ENCODE measurements at regions not wholly inside any gene's neighbourhood (a gene's known extent, or its start where the extent isn't known, plus 50 kb on each side); places are given as distances from the start of the nearest gene placed in this dataset.

DNA sequence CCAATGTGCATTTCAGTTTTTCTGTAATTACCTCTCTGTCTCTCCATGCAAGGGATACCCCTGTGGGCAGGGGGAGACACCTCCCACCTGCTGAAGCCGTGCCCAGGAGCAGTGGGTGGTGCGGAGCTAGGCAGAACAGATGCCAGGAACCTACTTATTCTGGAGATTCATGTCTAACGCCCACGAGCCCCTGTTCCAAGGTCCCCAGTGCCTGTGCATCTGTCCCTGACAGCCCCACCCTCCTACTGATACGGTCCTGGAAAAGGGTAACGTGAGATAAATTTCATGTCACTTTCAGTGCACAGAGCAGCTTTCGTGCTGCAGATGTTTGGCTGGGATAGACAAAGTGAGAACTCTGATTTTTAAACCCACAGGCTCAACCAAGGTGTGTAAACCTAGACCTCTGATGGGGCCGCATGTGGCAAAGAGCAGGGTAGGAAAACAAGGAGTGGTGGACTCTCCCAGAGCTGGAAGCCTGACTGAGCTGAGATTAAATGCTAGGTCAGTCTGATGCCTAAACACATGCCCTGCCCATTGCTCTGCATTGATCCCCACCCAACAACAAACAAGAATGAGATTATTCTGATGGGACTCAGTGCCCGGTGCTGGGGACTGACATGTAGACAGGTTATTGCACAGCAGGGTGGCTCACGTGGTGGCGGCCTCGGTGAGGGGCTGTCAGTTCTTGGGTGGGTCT, 123.6 kb upstream of the GDF10 start:
- H3K4me1 ChIP-seq (ENCODE audit: control insufficient read depth, extremely low read depth, insufficient read depth, low read length) = no peaks in the 10 kb centered on the region
- no peak overlapping the region for H3K4me3 ChIP-seq (ENCODE audit: control insufficient read depth in 2 of 3, extremely low read depth in 1 of 3, insufficient read depth in 2 of 3, low read depth in 1 of 3, low read length in 3 of 3)
- no peak overlapping the region for H2AFZ ChIP-seq (ENCODE audit: control insufficient read depth, low read length)
- no peak for DNase-seq (ENCODE audit: low read depth, low spot score)
- FAIRE-seq = no peak
- no peaks in the 10 kb centered on the region for H3K79me2 ChIP-seq (ENCODE audit: control insufficient read depth, insufficient read depth, low read length)
- H3K9me3 ChIP-seq (ENCODE audit: control insufficient read depth, low read depth, low read length) = no peaks in the 10 kb centered on the region
- H3K4me2 ChIP-seq (ENCODE audit: control insufficient read depth, extremely low read depth, insufficient read depth, low read depth, low read length) = no peak overlapping the region
- peaks cover 33% of the 10 kb centered on the region for H3K27me3 ChIP-seq (ENCODE audit: control insufficient read depth, extremely low read depth, insufficient read depth, low read length)
- no peaks in the 10 kb centered on the region for H3K36me3 ChIP-seq (ENCODE audit: control insufficient read depth in 2 of 2, extremely low read depth in 1 of 2, insufficient read depth in 2 of 2, low read length in 2 of 2)
- no peak overlapping the region for H3K9ac ChIP-seq (ENCODE audit: control insufficient read depth, extremely low read depth, insufficient read depth, low read length)
- H4K20me1 ChIP-seq (ENCODE audit: control insufficient read depth, extremely low read depth, insufficient read depth, low read length) = no peaks in the 10 kb centered on the region
- dilution Hi-C loops (cut with MboI; ENCODE audit: extremely low pct_ligation_motif_present, low sequenced_read_pairs) = no loop called here
- no peak overlapping the region for H3K27ac ChIP-seq (ENCODE audit: control insufficient read depth, insufficient read depth, low read length)
- peaks cover 3% of the 10 kb centered on the region for H3K9me1 ChIP-seq (ENCODE audit: control insufficient read depth, extremely low read depth, insufficient read depth, low read length)
- no peak for TF ChIP-seq CTCF (optimal IDR thresholded peaks at IDR 0.05 in 1 of 3, IDR thresholded peaks at IDR 0.05 in 1 of 3, conservative IDR thresholded peaks at IDR 0.05 in 1 of 3; ENCODE audit: extremely low read depth in 1 of 3, insufficient read depth in 2 of 3, low read length in 3 of 3)

- Histone ChIP-seq H3K9me3 (ENCODE audit: control insufficient read depth, low read depth, low read length) (no peaks in the 10 kb centered on the region), H3K27me3 (ENCODE audit: control insufficient read depth, extremely low read depth, insufficient read depth, low read length) (peaks cover 33% of the 10 kb centered on the region), H3K4me3 (ENCODE audit: control insufficient read depth in 2 of 3, extremely low read depth in 1 of 3, insufficient read depth in 2 of 3, low read depth in 1 of 3, low read length in 3 of 3) (no peak overlapping the region), H3K4me2 (ENCODE audit: control insufficient read depth, extremely low read depth, insufficient read depth, low read depth, low read length) (no peak overlapping the region), H3K79me2 (ENCODE audit: control insufficient read depth, insufficient read depth, low read length) (no peaks in the 10 kb centered on the region), H3K27ac (ENCODE audit: control insufficient read depth, insufficient read depth, low read length) (no peak overlapping the region), H2AFZ (ENCODE audit: control insufficient read depth, low read length) (no peak overlapping the region), H3K36me3 (ENCODE audit: control insufficient read depth in 2 of 2, extremely low read depth in 1 of 2, insufficient read depth in 2 of 2, low read length in 2 of 2) (no peaks in the 10 kb centered on the region), H3K4me1 (ENCODE audit: control insufficient read depth, extremely low read depth, insufficient read depth, low read length) (no peaks in the 10 kb centered on the region), H3K9me1 (ENCODE audit: control insufficient read depth, extremely low read depth, insufficient read depth, low read length) (peaks cover 3% of the 10 kb centered on the region), H4K20me1 (ENCODE audit: control insufficient read depth, extremely low read depth, insufficient read depth, low read length) (no peaks in the 10 kb centered on the region), H3K9ac (ENCODE audit: control insufficient read depth, extremely low read depth, insufficient read depth, low read length) (no peak overlapping the region)
- dilution Hi-C loops (cut with MboI; ENCODE audit: extremely low pct_ligation_motif_present, low sequenced_read_pairs) = no loop called here
- TF ChIP-seq EZH2 (IDR thresholded peaks at IDR 0.05; ENCODE audit: low read length) (no peak), CTCF (optimal IDR thresholded peaks at IDR 0.05 in 1 of 3, IDR thresholded peaks at IDR 0.05 in 1 of 3, conservative IDR thresholded peaks at IDR 0.05 in 1 of 3; ENCODE audit: extremely low read depth in 1 of 3, insufficient read depth in 2 of 3, low read length in 3 of 3) (no peak)
- FAIRE-seq (no peak), DNase-seq (ENCODE audit: low read depth, low spot score) (no peak)
These were observed 122.8 kb upstream of the GDF10 start for GRCh38 chr10:47176903-47177868.
